ENCODE measurements at regions not wholly inside any gene's neighbourhood (a gene's known extent, or its start where the extent isn't known, plus 50 kb on each side); places are given as distances from the start of the nearest gene placed in this dataset.

GRCh38 chrX:104334971-104335370, 80.2 kb upstream of the ESX1 start:
- Histone ChIP-seq H2BK12ac (ENCODE audit: low read depth, low read length) (no peak overlapping the region), H2BK15ac (ENCODE audit: low read length) (no peak overlapping the region), H4K91ac (replicated peaks; ENCODE audit: insufficient read length, low read length) (no peak overlapping the region), H3K14ac (ENCODE audit: insufficient read length) (no peak overlapping the region), H2BK120ac (replicated peaks; ENCODE audit: low read depth, low read length) (no peak overlapping the region), H3K9me3 (ENCODE audit: insufficient read depth in 2 of 2, low read depth in 1 of 2, low read length in 1 of 2) (no peaks in the 10 kb centered on the region), H3K79me1 (ENCODE audit: low read depth, low read length) (no peaks in the 10 kb centered on the region), H3K4me2 (ENCODE audit: insufficient read depth in 1 of 2, low read depth in 2 of 2, low read length in 2 of 2) (no peak overlapping the region), H2AK5ac (ENCODE audit: low read depth, low read length) (no peak overlapping the region), H3K23ac (ENCODE audit: insufficient read length) (no peak overlapping the region), H2AFZ (ENCODE audit: low read length) (no peak overlapping the region), H2BK5ac (ENCODE audit: low read depth, low read length) (no peak overlapping the region), H3K27ac (ENCODE audit: low read depth, low read length) (no peak overlapping the region), H4K8ac (ENCODE audit: extremely low read depth, insufficient read depth, low read length) (no peak overlapping the region), H3K4me1 (replicated peaks in 1 of 4; ENCODE audit: control insufficient read depth in 3 of 4, insufficient read depth in 4 of 4, low read length in 3 of 4) (no peaks in the 10 kb centered on the region), H3K36me3 (ENCODE audit: control insufficient read depth in 2 of 4, insufficient read depth in 4 of 4, low read length in 3 of 4) (no peaks in the 10 kb centered on the region), H3K18ac (ENCODE audit: extremely low read depth, low read length) (no peak overlapping the region), H4K20me1 (replicated peaks in 1 of 2; ENCODE audit: control insufficient read depth in 1 of 2, insufficient read depth in 2 of 2, low read length in 2 of 2) (no peaks in the 10 kb centered on the region), H3K9ac (replicated peaks in 1 of 4; ENCODE audit: extremely low read depth in 1 of 4, low read depth in 3 of 4, low read length in 3 of 4) (no peak overlapping the region), H2BK20ac (ENCODE audit: low read length) (no peak overlapping the region), H3K56ac (replicated peaks; ENCODE audit: insufficient read length, low read depth, low read length) (no peak overlapping the region), H3K79me2 (ENCODE audit: control insufficient read depth in 1 of 2, insufficient read depth in 2 of 2, low read length in 2 of 2) (no peaks in the 10 kb centered on the region), H3K4me3 (ENCODE audit: extremely low read depth in 1 of 4, insufficient read depth in 2 of 4, low read depth in 3 of 4, low read length in 4 of 4) (no peak overlapping the region), H4K5ac (ENCODE audit: insufficient read length, low read depth, low read length) (no peak overlapping the region), H3K4ac (replicated peaks; ENCODE audit: insufficient read length, low read depth, low read length) (no peak overlapping the region), H3K27me3 (replicated peaks in 1 of 4; ENCODE audit: control insufficient read depth in 3 of 4, extremely low read depth in 1 of 4, insufficient read depth in 3 of 4, low read length in 3 of 4) (no peaks in the 10 kb centered on the region), H3K23me2 (ENCODE audit: low read depth, low read length) (no peaks in the 10 kb centered on the region)
- FAIRE-seq, result no peak
- ChIA-PET CTCF (ENCODE audit: partially characterized antibody) (interaction anchor here (1.7 kb wide), 1 partner anchor 26 kb away, joined by 5 read pairs; no protein-coding TSS in a partner anchor), POLR2A (ENCODE audit: partially characterized antibody) (no interaction called here)
- 100% methylated on average over 1 of the region's 1 CpG; no CpG with 5 or more reads in 1 of the 2 experiments for WGBS, 2 experiments (ENCODE audit: extremely low coverage in 1 of 2, insufficient coverage in 1 of 2, insufficient read length in 1 of 2, insufficient replicate concordance in 2 of 2, low coverage in 1 of 2, low lambda C conversion rate in 2 of 2, missing lambda C conversion rate in 1 of 2)
- no peak for DNase-seq (ENCODE audit: low read depth in 1 of 2, low spot score in 2 of 2)
- no peak for TF ChIP-seq SUZ12 (IDR thresholded peaks at IDR 0.05; ENCODE audit: low read length)
- TF ChIP-seq RNF2 (IDR thresholded peaks at IDR 0.05; ENCODE audit: borderline replicate concordance, low read depth, low read length, missing control alignments, poor library complexity, severe bottlenecking), result no peak
- TF ChIP-seq CTBP2 (IDR thresholded peaks at IDR 0.05; ENCODE audit: borderline replicate concordance, insufficient read depth, insufficient read length, low read length), result no peak
- no peak for TF ChIP-seq KDM1A (IDR thresholded peaks at IDR 0.05; ENCODE audit: borderline replicate concordance, low read length)
- TF ChIP-seq TAF7 (optimal IDR thresholded peaks at IDR 0.05; ENCODE audit: borderline replicate concordance, low read depth, low read length), result no peak
- TF ChIP-seq ATF2 (IDR thresholded peaks at IDR 0.05; ENCODE audit: low read length), result no peak
- no peak for TF ChIP-seq EP300 (IDR thresholded peaks at IDR 0.05; ENCODE audit: borderline replicate concordance in 1 of 2, low read depth in 2 of 2, low read length in 2 of 2)
- TF ChIP-seq, protein P1, sequence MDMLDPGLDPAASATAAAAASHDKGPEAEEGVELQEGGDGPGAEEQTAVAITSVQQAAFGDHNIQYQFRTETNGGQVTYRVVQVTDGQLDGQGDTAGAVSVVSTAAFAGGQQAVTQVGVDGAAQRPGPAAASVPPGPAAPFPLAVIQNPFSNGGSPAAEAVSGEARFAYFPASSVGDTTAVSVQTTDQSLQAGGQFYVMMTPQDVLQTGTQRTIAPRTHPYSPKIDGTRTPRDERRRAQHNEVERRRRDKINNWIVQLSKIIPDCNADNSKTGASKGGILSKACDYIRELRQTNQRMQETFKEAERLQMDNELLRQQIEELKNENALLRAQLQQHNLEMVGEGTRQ (IDR thresholded peaks at IDR 0.05; ENCODE audit: low read length), result no peak
- TF ChIP-seq TCF12 (IDR thresholded peaks at IDR 0.05; ENCODE audit: low read depth, low read length), result no peak
- no peak for TF ChIP-seq SRF (IDR thresholded peaks at IDR 0.05; ENCODE audit: low read depth, low read length)
- TF ChIP-seq NANOG (IDR thresholded peaks at IDR 0.05; ENCODE audit: insufficient read depth, low read depth, low read length, poor library complexity, severe bottlenecking), result no peak

All from H1 (cell line).